Putamen (tissue), 1 donor: ENCODE measurements at regions not wholly inside any gene's neighbourhood (a gene's known extent, or its start where the extent isn't known, plus 50 kb on each side); places are given as distances from the start of the nearest gene placed in this dataset.
"Not testable (repeated sequence)": the region's sequence is repeated elsewhere in the genome, so short reads cannot be mapped to it uniquely, and the experiment has no call there.

ENCODE experiments used
- DNase-seq: peaks from one replicate; pipeline ENCODE4 v3.0.0-alpha.2; 2016; ENCODE audit warnings: low spot score

- peak; percentile 24 for DNase-seq
Measured at GRCh38 chr4:38519666-38520065, 144.3 kb upstream of the KLF3 start.

- DNase-seq: no peak
Measured at GRCh38 chr4:38523054-38523453, 140.9 kb upstream of the KLF3 start.

- no peak for DNase-seq
Measured at GRCh38 chr4:38523524-38524448, 140.2 kb upstream of the KLF3 start.

- no peak for DNase-seq
Measured at GRCh38 chr4:38526412-38526811, 137.6 kb upstream of the KLF3 start.

GRCh38 chr4:38529189-38530115 lies 134.5 kb upstream of the KLF3 start:
- no peak for DNase-seq

- DNase-seq: no peak
Measured at GRCh38 chr4:38530486-38530885, 133.5 kb upstream of the KLF3 start.

- no peak for DNase-seq
Measured at GRCh38 chr4:38531141-38531727, 132.8 kb upstream of the KLF3 start.

GRCh38 chr4:38532908-38533499 lies 131.0 kb upstream of the KLF3 start:
- no peak for DNase-seq

GRCh38 chr4:38534344-38535045 lies 129.5 kb upstream of the KLF3 start:
- DNase-seq: no peak

- not testable (repeated sequence) for DNase-seq
Measured at GRCh38 chr4:38535071-38535470, 128.9 kb upstream of the KLF3 start.

GRCh38 chr4:38535717-38536116 lies 128.3 kb upstream of the KLF3 start:
- no peak for DNase-seq

GRCh38 chr4:38536716-38537115 lies 127.3 kb upstream of the KLF3 start:
- DNase-seq: no peak

GRCh38 chr4:38537666-38538065 lies 126.3 kb upstream of the KLF3 start:
- no peak for DNase-seq

- no peak for DNase-seq
Measured at GRCh38 chr4:38538517-38538916, 125.5 kb upstream of the KLF3 start.

- no peak for DNase-seq
Measured at GRCh38 chr4:38539501-38539900, 124.5 kb upstream of the KLF3 start.

- DNase-seq: no peak
Measured at GRCh38 chr4:38547052-38547451, 116.9 kb upstream of the KLF3 start.

GRCh38 chr4:38548256-38548655 lies 115.7 kb upstream of the KLF3 start:
- DNase-seq: no peak

GRCh38 chr4:38559374-38559773 lies 104.6 kb upstream of the KLF3 start:
- DNase-seq: no peak

- DNase-seq: no peak
Measured at GRCh38 chr4:38560340-38560739, 103.7 kb upstream of the KLF3 start.

GRCh38 chr4:38560768-38561558 lies 103.0 kb upstream of the KLF3 start:
- DNase-seq: no peak
